Hepatocyte (in vitro differentiated cells): ENCODE measurements at regions not wholly inside any gene's neighbourhood (a gene's known extent, or its start where the extent isn't known, plus 50 kb on each side); places are given as distances from the start of the nearest gene placed in this dataset.

ENCODE experiments used
- EZH2 ChIP-seq: fragments of 200-600 bp; sonication (generic); IDR thresholded peaks from 2 replicates; pipeline ENCODE4 v1.6.1; 2016; ENCODE audit warnings: antibody characterized with exemption, mild to moderate bottlenecking, borderline replicate concordance
- EZH2phosphoT487 ChIP-seq: fragments of 200-600 bp; sonication (generic); IDR thresholded peaks from one replicate; pipeline ENCODE4 v1.6.1; 2018; ENCODE audit warnings: antibody characterized with exemption, mild to moderate bottlenecking, low read depth, moderate library complexity; ENCODE audit not compliant: unreplicated experiment, severe bottlenecking
- TF ChIP-seq, protein P1 (sequence below): fragments of 200-600 bp; sonication (generic); IDR thresholded peaks from 2 replicates; pipeline ENCODE4 v1.5.1; 2016; ENCODE audit warnings: antibody characterized with exemption, mild to moderate bottlenecking; ENCODE audit not compliant: poor library complexity

DNA sequence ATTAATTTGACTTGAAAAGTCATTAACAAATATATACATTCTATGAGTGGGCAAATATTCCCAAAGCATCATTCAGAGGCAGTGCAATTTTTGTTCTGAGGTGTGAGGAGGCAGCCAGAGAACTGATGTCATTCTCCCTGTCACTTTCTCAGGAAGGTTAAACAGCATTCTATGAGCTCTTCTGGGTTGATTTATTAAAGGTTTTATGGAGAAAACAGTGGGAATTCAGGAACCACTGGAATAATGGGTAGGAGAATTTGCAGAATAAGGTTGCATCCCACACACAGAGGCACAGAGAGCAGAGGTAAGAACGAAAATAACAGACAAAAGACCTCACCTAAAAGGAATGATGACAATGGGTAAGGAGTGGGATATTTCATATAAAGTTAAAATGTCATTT, 860.6 kb downstream of the TFAP2A start:
- TF ChIP-seq EZH2phosphoT487 (no peak), EZH2 (no peak)
- TF ChIP-seq, protein P1, sequence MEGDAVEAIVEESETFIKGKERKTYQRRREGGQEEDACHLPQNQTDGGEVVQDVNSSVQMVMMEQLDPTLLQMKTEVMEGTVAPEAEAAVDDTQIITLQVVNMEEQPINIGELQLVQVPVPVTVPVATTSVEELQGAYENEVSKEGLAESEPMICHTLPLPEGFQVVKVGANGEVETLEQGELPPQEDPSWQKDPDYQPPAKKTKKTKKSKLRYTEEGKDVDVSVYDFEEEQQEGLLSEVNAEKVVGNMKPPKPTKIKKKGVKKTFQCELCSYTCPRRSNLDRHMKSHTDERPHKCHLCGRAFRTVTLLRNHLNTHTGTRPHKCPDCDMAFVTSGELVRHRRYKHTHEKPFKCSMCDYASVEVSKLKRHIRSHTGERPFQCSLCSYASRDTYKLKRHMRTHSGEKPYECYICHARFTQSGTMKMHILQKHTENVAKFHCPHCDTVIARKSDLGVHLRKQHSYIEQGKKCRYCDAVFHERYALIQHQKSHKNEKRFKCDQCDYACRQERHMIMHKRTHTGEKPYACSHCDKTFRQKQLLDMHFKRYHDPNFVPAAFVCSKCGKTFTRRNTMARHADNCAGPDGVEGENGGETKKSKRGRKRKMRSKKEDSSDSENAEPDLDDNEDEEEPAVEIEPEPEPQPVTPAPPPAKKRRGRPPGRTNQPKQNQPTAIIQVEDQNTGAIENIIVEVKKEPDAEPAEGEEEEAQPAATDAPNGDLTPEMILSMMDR = no peak
